H7 (cell line): ENCODE measurements at regions not wholly inside any gene's neighbourhood (a gene's known extent, or its start where the extent isn't known, plus 50 kb on each side); places are given as distances from the start of the nearest gene placed in this dataset.

Experiments
- DNase-seq: peaks from one replicate; pipeline ENCODE4 v3.0.0; 2012
- H3K27me3 ChIP-seq: 2 replicates; pipeline ENCODE4 v1.6.0; 2011; ENCODE audit warnings: mild to moderate bottlenecking, low read length; ENCODE audit not compliant: control insufficient read depth, insufficient read depth
- H3K36me3 ChIP-seq: replicated peaks from 2 replicates; pipeline ENCODE4 v1.5.1; 2011; ENCODE audit warnings: low read length; ENCODE audit not compliant: control insufficient read depth, insufficient read depth
- H3K4me3 ChIP-seq: 2 replicates; pipeline ENCODE4 v1.5.1; 2011; ENCODE audit warnings: low read depth, mild to moderate bottlenecking, control low read depth, low read length, moderate library complexity; ENCODE audit not compliant: insufficient read depth

- DNase-seq: no peak
- H3K36me3 ChIP-seq: peaks cover 2% of the 10 kb centered on the region
- no peak overlapping the region for H3K4me3 ChIP-seq
- H3K27me3 ChIP-seq: no peaks in the 10 kb centered on the region
Measured at GRCh38 chr18:35919179-35919578, 53.3 kb upstream of the RMP24 start.

GRCh38 chr18:35920623-35921022 lies 51.9 kb upstream of the RMP24 start:
- Histone ChIP-seq H3K4me3 (no peak overlapping the region), H3K27me3 (no peaks in the 10 kb centered on the region), H3K36me3 (peaks cover 2% of the 10 kb centered on the region)
- no peak for DNase-seq
